ENCODE measurements at regions not wholly inside any gene's neighbourhood (a gene's known extent, or its start where the extent isn't known, plus 50 kb on each side); places are given as distances from the start of the nearest gene placed in this dataset.

DNA sequence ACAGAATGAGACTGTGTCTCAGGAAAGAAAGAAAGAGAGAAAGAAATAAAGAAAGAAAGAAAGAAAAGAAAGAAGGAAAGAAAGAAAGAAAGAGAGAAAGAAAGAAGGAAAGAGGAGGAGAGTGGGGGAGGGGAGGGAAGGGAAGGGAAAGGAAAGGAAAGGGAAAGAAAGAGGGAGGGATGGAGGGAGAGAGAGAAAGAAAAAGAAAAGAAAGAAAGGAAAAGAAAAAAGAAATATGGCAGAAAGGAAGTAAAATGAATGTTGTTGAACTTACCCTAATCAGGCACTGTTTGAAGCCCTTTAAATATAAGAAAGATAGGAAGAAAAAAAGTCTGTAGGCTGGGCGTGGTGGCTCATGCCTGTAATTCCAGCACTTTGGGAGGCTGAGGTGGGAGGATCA is 276.1 kb downstream of the INSC start:
- DNase-seq = no peak

GRCh38 chr11:15396778-15397177 is 282.1 kb downstream of the INSC start:
- DNase-seq = no peak

GRCh38 chr11:15406851-15407351 is 292.2 kb downstream of the INSC start:
- no peak for DNase-seq

- no peak for DNase-seq
Measured at GRCh38 chr11:15412054-15412453, 297.3 kb downstream of the INSC start.

DNA sequence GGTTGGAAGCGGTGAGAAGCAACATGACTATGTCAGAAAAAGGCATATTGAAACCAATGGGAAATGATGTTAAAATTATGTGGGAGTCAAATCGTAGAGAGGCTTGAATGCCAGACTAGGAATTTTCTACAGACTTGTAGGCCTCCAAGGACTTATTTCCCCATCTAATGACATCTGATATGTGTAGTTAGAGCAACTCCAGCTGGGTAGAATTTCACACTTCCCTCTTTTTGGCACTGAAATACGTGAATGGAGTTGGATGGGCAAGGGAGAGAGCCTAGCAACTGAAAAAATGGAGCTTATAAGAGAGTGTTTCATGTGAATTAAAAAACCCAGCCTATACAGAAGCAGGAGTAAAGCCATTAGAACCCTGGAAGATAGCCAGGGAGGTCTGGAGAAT is 304.2 kb downstream of the INSC start:
- DNase-seq = no peak

DNA sequence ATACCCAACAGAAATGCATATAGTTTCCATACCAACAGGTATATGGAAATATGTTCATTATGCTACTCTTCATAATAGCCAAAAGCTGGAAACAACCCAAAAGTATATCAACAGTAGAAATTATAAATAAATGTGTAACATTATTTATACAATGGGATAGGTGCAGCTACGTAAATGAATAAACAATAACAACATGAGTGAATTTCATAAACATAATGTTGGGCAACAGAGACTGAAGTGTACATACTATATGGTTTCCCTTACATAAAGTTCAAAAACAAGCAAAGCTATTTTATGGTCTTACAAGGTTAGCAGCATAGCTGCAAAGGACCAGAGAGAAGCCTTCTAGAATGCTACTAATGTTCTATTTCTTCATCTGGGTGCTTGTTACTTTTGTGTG is 305.0 kb downstream of the INSC start:
- DNase-seq = no peak

GRCh38 chr11:15430381-15430780 is 315.7 kb downstream of the INSC start:
- DNase-seq = no peak

GRCh38 chr11:15434529-15434928 is 319.8 kb downstream of the INSC start:
- no peak for DNase-seq

DNA sequence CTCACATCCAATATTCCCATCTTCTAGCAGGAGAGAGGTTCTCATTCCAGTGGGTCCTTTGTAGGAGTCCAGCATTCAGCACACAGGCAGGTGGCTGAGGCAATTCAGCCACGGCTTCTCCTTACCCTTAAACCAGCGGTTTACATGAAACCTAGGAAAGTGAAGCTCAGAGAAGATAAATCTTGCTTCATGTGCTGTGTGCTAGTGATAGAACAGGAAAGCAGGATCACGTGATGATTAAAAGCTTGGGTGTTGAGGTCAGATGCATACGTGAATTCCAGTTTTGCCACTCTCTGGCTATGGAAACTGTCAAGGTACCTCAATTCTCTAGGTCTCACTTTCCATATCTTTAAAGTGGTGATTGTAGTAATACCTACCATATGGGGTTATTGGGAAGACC is 331.6 kb downstream of the INSC start:
- DNase-seq = no peak

DNA sequence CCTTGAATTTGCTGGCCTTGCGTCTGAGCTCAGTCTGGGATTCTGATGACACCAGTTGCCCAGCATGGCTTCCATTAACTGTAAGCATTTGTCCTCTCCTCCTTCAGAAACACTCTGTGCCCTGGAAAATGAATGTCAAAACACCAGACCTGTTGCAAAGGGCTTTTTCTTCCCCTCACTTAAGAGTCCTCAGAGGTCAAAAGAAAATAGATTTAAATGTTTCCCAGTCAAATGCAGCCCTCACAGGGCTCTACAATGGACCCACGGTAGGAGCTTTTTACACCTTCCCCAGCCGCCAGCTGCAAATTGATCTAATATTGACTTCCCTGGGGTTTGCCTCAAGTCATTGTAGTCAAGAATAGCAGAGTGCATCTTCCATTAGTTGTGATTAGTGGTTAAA is 332.2 kb downstream of the INSC start:
- DNase-seq = no peak

DNA sequence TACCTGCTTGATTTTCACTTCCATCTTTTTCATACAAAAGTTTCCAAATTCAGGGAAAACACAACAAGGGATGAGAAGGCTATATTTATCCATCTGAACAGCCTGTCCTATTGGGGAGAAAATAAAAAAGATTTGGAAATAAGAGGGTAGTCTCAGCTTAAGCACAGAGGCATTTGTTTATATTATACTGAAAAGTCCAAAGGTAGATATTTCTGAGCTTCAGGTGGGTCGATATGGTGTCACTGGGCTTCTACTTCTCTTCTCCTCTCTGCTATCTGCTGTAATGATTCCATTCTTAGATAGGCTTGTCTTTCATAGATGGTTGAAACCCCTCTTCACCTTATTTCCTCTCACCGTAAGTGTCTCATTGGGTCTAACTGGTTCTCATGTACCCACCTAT is 337.0 kb downstream of the INSC start:
- DNase-seq = no peak

DNA sequence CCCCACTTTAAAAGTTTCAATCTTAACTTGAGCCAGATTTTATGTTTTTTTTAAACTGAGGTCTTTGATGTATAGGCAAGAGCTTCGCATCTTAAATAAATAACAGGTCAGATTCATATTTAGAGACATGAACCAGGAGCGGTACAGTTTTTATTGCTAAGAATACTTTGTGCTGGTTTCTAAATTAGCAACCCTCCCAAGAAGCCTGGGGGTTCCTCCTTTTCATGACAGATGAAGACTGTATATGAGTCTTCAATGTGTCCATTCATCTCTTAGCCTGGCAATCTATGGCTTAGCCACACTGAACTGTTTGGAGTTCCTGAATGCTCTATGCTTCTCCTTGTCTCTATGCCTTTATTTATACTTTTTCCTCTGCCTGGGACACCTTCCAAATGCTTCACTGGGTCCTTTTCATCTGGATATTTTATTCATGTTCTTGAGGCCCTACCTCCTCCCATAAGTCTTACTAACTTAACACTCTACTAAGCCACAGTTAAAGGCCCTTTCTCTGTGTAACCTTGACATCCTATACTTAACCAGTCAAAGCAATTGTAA is 338.6 kb downstream of the INSC start:
- DNase-seq = no peak

- DNase-seq = no peak
Measured at GRCh38 chr11:15468466-15468865, 353.7 kb downstream of the INSC start.

DNA sequence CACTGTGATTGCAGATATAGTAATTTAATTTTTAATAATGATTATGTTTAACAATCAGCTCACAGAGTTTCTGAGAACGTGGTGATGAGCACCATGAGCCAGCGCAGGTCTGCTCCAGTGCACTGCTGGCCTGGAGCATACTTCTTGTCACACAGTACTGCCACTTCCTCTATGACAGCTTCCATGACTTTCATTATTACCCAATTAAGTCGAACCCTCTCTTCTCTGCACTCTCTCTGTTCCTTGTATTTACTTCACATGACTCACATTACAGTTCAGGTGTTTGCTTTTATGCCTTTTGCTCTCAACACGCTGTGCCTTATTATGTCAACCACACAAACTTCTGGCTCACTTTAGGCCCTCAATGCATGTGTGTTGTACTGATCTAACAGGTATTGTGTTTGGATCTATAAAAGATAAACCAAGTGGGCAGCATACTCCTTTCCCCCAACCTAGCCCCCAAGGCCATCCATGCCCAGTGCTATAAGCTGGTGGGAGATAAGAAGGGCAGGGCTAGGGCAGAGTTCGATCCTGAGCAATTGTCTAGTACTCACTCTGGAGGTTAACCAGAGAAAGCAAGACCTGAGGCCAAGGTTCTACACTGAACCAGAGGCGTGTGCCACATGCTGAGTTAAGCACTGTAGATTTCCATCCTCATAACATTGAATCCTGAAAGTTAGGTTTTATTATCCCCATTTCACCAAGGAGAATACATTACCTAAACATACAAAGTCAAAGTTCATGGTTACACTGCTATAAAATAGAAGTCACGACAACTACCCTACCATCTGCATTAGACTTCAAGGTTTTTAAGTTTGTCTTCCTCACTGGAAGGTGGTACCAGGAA is 356.5 kb downstream of the INSC start:
- DNase-seq = no peak

DNA sequence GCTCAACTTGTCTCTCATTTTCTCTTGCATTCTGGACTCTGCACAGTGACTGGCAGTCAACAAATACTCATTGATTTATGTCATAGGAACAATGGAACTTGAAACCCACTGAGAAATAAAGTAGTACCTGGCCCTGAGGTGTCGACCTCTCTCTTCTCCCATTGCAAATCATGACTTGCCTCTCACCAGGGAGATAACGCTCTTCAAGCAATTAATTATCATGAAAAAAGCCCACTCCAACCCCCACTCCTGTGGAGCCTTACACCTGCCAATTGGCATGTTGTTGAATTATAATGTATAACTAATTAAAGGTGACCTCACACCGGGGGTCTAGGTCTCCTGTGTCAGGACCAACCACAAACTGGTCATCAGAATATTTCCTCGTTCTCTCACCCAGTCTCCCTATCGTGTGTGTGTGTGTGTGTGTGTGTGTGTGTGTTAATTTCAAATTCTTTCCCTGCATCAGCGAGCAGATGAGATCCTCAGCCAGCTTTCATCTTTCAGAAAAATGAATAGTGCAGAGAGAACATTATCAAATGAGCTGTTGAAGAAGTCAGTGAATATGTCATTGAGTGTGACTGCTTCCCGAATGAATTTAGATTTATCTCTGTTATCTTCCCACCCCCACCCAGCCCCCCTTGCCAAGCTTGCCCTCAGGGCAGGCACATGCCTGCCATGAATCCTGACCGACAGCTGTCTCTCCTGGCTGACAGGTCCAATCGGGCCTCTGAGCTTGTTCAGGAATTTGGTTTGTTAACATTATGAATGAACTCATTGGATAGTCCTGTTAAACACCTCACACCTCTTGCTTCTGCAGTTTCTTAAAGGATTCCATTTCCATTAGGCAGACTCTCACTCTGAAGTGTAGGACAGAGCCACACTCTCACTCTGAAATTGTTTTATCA is 357.4 kb downstream of the INSC start:
- peak; percentile 40 for DNase-seq

DNA sequence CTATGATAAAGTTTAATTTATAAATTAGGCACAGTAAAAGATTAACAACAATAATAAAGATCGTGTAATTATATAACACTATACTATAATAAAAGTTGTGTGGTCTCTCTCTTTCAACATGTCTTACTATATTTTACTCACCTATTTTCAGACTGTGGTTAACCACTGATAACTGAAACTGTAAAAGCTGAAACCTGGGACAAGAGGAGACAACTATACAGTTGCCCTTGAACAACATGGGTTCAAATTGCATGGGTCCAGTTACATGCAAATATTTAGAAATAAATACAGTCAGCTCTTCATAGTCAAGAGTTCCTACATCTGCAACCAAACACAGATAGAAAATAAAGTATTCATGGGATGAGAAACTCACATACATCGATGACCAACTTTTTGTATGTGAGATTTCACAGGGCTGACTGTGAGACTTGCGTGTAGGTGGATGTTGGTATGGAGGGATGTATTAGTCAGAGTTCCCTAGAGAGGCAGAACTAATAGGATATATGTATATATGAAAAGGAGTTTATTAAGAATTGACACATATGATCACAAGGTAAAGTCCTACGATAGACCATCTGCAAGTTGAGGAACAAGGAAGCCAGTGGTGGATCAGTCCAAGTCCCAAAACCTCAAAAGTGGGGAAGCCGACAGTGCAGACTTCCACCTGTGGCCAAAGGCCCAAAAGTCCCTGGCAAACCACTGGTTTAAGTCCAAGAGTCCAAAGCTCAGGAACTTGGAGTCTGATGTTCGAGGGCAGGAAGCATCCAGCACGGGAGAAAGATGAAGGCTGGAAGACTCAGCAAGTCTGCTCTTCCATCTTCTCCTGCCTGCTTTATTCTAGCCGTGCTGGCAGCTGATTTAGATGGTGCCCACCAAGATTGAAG is 359.5 kb downstream of the INSC start:
- no peak for DNase-seq

GRCh38 chr11:15476371-15476917 is 361.7 kb downstream of the INSC start:
- DNase-seq = no peak

GRCh38 chr11:15481871-15482270 is 367.1 kb downstream of the INSC start:
- no peak for DNase-seq

- no peak for DNase-seq
Measured at GRCh38 chr11:15483205-15483604, 368.5 kb downstream of the INSC start.

GRCh38 chr11:15484398-15484797 is 369.7 kb downstream of the INSC start:
- DNase-seq = no peak

DNA sequence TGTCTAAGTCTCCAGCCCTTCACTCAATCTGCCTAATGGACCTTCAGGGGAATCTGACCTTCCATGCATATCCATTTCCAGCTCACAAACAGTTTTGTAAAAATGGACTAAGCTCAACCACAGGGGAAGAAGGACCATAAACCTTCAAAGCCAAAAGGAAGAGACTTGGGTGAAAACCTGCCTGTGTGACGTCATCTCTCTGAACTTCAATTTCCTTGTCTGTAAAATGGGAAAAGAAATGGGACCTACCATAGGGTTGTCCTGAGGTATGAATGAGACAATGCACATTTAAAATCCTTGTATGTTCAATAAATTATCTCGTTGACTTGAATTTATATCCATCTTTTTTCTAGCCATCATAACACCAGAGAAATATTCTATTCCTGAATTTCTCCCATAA is 370.7 kb downstream of the INSC start:
- DNase-seq = no peak

- no peak for DNase-seq
Measured at GRCh38 chr11:15489281-15489680, 374.6 kb downstream of the INSC start.
